Stimulated activated CD8-positive, alpha-beta memory T cell treated with anti-CD3 and anti-CD28 coated beads, Interleukin-2, amount 100 ng/mL, for 48 hours (primary cell): ENCODE measurements at regions not wholly inside any gene's neighbourhood (a gene's known extent, or its start where the extent isn't known, plus 50 kb on each side); places are given as distances from the start of the nearest gene placed in this dataset.
A peak's percentile ranks its signal among the peaks of the same experiment; 100 is the strongest.
"Not testable (repeated sequence)": the region's sequence is repeated elsewhere in the genome, so short reads cannot be mapped to it uniquely, and the experiment has no call there.

ENCODE experiments used
- DNase-seq, 2 donors: peaks; one replicate each; pipeline ENCODE4 v3.0.0-alpha.2; 2020; ENCODE audit warnings: low read depth in 2 of 2

- no peak for DNase-seq
Observed at GRCh38 chr6:135651964-135652755, 154.6 kb upstream of the AHI1 start.

- DNase-seq = no peak
Observed at GRCh38 chr6:135655055-135655454, 157.5 kb upstream of the AHI1 start.

- no peak for DNase-seq
Observed at GRCh38 chr6:135657207-135657606, 159.7 kb upstream of the AHI1 start.

- DNase-seq = no peak
Observed at GRCh38 chr6:135658481-135658880, 160.9 kb upstream of the AHI1 start.

GRCh38 chr6:135658916-135659315 is 161.4 kb upstream of the AHI1 start:
- DNase-seq = no peak

- no peak for DNase-seq
Observed at GRCh38 chr6:135664527-135664926, 167.0 kb upstream of the AHI1 start.

- no peak for DNase-seq
Observed at GRCh38 chr6:135665935-135666334, 168.4 kb upstream of the AHI1 start.

- no peak for DNase-seq
Observed at GRCh38 chr6:135667691-135668455, 170.3 kb upstream of the AHI1 start.

GRCh38 chr6:135672256-135672655 is 174.7 kb upstream of the AHI1 start:
- DNase-seq = no peak

GRCh38 chr6:135673501-135674309 is 176.2 kb upstream of the AHI1 start:
- DNase-seq = no peak

- no peak for DNase-seq
Observed at GRCh38 chr6:135675026-135675425, 176.5 kb upstream of the PDE7B start.

- no peak for DNase-seq
Observed at GRCh38 chr6:135675862-135676261, 175.6 kb upstream of the PDE7B start.

GRCh38 chr6:135680964-135681913 is 170.3 kb upstream of the PDE7B start:
- DNase-seq = no peak

GRCh38 chr6:135686784-135687301 is 164.7 kb upstream of the PDE7B start:
- DNase-seq = no peak

GRCh38 chr6:135688476-135688875 is 163.0 kb upstream of the PDE7B start:
- DNase-seq = not testable (repeated sequence)

GRCh38 chr6:135692426-135692825 is 159.1 kb upstream of the PDE7B start:
- DNase-seq = no peak

GRCh38 chr6:135693811-135694370 is 157.6 kb upstream of the PDE7B start:
- DNase-seq = no peak

- no peak for DNase-seq
Observed at GRCh38 chr6:135699705-135700104, 151.8 kb upstream of the PDE7B start.

- DNase-seq = no peak
Observed at GRCh38 chr6:135701426-135701825, 150.1 kb upstream of the PDE7B start.

- no peak for DNase-seq
Observed at GRCh38 chr6:135703007-135703406, 148.5 kb upstream of the PDE7B start.

GRCh38 chr6:135703621-135704020 is 147.9 kb upstream of the PDE7B start:
- DNase-seq = peak; percentile 14 to 37
